ENCODE measurements at regions not wholly inside any gene's neighbourhood (a gene's known extent, or its start where the extent isn't known, plus 50 kb on each side); places are given as distances from the start of the nearest gene placed in this dataset.

DNA sequence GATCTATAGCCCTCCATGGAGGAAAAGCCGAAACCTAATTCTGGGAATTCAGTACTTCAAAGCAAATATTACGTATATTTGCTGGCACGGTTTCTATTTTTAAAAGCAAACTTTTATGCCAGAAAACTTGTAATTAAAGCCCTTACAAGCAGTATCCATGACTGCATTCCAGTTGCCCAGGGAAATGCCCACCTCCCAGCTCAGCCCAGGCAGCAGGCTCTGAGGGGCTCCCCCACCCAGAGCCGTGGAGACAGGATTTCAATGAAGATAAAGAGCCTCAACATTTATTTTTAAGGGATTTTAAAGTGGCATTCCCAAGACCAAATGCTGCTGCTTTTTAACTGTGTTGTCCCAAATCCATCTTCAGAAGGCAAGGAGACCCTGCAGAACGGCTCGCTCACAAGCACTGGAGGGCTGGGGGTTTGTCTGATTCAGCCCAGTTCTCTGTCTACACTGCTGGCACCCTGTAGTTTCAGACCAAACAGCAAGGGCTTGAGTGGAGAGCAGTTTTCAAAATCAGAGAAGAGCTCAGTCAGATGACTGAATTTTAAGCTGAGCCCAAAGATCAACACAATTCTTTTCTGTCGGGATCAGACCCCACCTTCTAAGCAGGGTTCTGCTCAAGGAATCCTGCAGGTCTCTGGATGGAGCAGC, 105.1 kb downstream of the KCNF1 start:
- no peak for DNase-seq (ENCODE audit: low spot score)

DNA sequence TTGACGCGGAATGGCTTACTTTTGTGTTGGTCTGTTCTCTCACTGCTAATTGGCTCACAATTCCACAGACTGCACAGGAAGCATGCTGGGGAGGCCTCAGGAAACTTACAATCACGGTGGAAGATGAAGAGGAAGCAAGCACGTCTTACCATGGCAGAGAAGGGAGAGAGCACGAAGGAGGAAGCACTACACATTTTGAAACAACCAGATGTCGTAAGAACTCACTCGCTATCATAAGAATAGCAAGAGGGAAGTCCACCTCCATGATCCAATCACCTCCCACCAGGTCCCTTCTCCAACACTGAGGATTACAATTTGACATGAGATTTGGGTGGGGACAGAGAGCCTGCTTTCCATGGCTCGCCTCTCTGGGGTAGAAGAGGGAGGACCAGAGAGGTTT, 106.2 kb downstream of the KCNF1 start:
- no peak for DNase-seq (ENCODE audit: low spot score)

DNA sequence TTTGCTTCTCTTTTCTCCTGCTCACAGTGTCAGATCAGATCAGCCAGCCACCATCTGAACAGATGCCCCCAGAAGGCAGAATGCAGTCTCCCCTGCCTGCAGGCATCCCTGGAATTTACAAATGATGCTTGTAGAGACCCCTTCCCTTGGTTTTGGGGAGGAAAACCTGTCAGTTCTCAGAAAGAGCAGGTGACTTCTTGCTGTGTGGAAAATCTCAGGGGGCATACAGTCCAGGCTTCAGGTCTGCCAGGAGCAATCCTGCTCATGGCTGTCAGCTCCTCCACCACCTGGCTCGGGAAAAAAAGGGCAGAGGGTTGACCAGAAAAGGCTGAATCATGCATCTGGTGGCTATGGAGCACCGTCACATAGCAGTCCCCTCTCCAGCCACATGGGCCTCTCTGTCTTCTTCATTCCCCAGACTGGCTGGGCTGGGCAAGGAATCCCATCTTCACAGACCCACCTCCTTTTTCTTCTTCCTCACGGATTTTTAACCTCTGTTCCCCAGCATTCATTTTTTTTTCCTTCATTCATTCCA, 107.0 kb downstream of the KCNF1 start:
- no peak for DNase-seq (ENCODE audit: low spot score)

DNA sequence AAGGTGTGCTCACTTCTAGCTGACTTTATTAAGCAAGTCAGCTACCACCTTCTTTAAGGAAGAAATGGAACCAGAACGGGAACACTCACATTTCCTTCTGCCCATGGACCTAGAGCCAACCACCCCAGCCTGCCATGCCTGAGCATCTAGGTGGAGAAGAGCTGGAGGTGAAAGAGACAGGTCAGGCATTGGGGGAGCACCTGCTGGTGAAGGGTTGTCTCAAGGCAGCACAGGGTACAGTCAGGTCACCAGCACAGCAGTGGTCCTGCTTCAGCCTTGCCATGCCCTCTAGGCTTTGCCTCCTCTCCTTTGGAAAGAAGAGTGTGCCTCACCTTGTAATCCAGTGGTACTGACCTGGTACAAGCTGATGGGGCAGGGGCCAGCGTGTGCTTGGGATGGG, 107.9 kb downstream of the KCNF1 start:
- DNase-seq (ENCODE audit: low spot score) = no peak

DNA sequence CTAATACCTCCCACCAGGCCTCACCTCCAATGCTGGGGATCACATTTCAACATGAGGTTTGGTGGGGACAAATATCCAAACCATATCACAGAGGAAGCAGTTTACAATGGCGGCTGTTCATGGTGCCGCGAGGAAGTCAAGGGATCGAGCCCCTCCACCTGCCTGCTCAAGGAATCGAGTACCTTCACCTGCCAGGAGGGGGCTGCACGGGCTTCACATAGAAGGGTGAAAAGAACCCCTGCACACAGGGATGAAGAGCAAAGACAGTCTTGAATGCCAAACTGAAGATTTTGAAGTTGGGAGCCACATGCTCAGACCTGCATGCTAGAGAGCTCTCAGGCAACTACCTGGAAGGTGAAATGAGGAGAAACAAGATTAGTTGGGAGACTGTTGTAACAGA, 110.3 kb downstream of the KCNF1 start:
- no peak for DNase-seq (ENCODE audit: low spot score)

DNA sequence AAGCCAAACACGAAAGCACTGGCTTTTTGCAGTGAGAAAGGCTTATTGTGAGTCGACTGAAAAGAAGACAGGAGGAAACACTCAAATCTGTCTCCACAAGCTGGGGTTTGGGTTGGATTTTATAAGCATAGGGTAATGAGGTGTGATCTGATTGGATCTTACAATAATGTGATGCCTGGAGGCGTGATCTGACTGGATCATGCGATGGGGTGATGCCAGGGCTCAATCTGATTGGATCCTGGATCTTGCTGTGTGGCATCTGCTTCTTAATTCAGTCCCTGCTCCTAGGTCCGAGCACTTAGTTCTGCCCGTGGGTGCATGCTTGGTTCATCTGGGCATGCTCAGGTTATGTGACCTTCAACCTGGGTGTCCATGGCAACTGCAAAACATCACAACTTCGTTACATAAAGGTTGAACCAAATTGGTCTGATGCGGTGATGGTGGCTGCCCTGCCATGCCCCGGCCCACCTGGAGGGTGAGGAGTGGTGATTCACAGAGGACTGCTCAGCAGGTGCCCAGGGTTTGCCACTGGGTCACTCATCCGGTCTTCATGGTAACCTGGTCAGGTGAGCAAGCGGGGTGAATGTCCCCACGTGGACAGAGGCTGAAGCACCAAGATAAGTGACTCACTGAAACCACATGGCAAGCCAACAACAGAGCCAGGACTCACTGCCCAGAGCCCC, 111.0 kb downstream of the KCNF1 start:
- no peak for DNase-seq (ENCODE audit: low spot score)

DNA sequence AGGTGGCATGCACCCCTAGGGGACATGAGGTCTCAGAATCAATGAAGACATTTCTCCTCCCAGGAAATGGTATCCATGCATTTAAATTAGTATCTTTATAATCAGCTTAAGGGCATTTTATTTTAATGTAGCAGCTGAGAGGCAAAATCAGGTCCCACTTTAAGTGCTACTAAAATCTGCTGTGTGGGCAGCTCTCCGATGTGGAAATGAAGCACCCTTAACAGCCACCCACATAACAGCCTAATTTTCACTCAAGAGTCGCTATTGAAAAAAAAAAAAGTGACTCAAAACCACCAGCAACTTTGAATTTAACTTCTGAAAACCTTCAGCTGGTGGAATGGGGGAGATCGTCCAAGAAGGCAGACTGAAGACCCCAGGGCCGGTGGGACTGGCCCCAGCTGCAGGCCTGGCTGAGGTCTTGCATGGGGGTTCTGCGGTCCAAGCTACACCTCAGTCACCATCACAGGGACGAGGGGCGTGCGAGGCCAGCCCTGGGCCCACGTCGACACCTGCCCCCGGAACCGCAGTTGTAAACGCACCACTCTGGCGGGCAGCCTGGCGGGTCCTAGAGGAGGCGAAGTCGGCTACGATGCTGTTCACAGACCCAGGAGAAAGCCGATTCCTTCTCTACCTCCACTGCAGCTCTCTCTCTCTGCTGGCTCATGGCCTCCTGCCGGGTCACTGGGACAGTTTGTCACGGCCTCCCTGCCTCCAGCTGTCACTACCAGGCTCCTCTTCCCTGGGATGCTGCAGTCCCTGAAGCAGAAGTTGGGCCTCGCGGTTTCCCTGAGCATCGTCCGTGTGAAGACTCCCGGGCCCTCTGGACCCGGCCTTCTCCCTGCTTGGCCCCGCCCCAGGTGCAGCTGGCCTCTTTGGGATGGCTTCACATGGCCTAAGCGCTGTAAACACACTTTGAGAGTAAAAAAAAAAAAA, 111.9 kb downstream of the KCNF1 start:
- no peak for DNase-seq (ENCODE audit: low spot score)

DNA sequence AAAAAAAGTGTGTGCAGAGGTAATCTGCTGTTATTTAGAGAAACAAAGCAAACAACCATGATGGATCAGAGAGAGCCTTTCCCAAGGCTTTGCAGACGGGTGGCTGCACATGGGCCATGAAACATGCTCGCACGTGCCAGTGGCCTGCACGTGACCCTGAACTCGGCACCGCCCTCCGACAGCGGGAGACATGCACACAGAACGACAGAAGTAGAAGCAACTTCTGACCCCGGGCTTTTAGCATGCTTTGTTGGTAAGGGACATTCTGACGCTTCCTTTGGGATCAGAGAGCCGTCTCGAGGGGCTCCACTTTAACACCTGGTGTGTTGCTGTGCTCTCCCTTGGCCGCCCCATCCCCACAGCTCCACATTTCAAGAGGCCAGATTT, 112.5 kb downstream of the KCNF1 start:
- DNase-seq (ENCODE audit: low spot score) = peak; percentile 14

DNA sequence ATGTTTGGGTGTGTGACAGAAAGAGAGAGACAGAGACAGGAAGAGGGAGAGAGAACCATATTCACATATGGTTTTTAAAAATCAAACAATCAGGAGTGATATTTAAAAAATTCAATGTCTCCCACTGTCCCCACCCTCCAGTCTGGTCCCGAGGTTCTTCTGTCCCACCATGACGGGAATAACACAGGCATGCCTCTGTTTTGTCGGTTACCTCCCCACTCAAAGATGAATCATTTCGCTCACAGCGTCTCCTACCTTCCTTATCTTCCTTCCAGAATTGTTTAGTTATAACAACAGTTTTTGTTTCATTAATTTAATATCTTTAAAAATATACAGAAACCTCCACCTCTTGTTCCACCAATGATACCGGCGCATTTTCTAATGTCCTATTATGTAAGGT, 113.0 kb downstream of the KCNF1 start:
- no peak for DNase-seq (ENCODE audit: low spot score)

DNA sequence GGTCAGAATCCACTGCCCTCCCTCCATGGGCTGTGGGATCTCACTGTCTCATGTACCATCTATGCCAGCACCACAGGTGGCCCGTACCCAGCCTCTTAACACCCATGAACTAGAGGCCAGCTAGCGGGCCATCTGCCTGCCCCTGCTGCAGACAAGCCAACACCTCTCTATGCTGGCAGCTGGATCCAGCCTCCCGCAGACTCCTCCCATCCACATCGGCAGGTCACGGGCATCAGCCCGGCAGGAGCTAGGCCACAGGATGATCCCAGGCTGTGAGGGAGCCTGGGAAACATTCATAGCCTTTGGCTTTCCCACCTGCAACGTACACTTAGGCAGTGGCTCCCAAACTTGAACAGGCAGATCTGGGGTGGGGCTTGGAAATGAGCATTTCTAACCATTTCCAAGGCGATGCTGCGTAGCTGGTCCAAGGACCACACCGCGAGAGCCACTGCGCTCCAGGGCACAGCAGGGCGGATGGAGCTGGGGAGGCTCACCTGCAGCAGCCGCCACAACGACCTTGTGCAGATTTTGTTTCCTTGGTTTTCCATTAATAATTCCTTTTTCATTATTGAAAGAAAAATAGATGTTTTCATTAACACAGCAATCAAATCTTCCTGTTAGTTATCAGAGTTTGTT, 114.7 kb downstream of the KCNF1 start:
- DNase-seq (ENCODE audit: low spot score) = no peak

DNA sequence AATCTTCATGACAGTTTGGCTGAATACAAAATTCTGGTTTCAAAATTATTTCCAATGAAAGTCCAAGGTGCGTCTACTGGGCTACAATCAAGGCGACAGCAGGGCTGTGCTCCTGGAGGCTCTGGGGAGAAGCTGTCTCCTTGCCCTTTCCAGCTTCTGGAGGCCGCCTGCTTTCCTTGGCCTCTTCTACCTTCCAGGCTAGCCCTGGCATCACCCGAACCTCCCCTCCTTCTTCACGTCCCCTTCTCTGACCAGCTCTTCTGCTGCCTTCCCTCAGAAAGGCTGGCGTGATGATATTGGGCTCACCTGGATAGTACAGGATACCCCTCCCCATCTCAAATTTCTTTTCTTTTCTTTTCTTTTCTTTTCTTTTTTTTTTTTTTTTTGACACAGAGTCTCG, 115.5 kb downstream of the KCNF1 start:
- no peak for DNase-seq (ENCODE audit: low spot score)

DNA sequence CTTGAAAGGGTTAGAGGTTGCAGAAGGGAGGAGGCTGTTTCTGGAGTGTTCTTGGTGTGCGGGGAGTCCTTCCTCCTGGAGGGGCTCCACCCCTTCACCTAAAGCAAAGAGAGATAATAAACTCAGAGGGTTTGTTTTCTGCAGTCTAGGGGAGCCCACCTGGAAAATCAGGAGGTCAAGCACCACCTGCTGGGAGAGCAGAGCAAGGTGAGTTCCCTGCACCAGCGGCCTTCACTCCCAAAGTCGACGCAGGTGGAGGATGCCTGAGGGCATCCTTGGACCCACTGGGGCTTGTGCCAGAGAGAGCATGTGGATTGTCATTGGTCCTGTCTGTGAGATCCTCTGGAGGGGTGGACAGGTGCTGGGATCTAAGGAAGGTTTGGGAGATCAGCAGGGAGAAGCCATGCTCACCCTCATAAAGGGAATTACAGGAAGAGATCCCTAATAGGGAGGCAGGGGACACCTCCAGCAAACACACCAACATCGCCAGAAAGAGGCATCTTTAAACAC, 116.7 kb downstream of the KCNF1 start:
- no peak for DNase-seq (ENCODE audit: low spot score)

DNA sequence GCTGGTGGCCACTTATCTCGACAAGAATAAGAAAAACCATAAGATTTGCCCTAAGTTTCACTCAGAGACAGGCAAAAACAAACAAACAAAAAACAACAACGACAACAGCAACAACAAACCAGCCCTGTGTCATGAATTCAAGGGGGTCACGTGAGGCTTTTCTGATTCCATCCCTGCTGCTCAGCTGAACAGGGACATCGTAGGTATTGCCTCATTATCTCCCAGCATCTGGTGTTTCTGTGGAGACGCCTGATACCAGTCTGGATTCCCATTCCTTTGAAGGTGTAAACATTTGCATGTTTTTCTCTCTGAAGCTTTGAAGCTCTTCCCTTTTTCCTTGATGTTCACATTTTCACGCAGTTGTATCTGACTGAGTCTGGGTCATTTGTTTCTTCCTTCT, 117.4 kb downstream of the KCNF1 start:
- no peak for DNase-seq (ENCODE audit: low spot score)

DNA sequence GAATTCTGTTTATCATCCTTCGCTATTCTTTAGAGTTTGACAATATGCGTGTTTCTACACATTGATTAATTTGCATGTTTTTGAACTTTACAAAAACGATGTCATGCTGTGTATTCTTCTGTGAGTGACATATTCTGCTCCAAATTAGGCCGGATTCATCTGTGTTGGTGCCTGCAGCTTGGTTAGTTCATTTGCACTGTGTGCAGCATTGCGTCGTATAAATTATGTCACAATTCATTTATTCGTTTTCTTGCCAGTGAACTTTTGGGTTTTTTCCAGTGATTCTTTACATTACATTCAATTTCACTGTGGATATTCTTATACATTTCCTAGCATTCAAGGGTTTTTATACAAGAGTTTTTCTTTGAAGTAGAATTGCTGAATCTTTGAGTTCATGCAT, 118.3 kb downstream of the KCNF1 start:
- no peak for DNase-seq (ENCODE audit: low spot score)

DNA sequence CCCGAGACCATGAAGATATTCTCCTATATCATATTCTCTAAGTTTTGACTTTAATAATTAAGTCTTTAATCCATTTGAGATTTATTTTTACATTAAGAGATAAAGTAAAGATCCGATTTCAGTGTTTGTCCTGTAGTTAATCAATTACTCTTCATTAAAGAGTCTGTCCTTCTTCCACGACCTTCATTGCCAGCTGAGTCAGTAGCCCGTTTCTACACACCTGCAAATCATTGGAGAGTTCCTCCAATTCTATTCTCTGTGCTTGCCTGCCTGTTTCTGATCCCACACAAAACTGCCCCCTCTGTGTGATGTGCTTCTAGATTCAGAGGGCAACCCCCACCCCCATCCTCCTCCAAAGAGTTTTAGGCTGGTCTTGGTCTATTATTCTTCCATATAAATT, 119.2 kb downstream of the KCNF1 start:
- no peak for DNase-seq (ENCODE audit: low spot score)

DNA sequence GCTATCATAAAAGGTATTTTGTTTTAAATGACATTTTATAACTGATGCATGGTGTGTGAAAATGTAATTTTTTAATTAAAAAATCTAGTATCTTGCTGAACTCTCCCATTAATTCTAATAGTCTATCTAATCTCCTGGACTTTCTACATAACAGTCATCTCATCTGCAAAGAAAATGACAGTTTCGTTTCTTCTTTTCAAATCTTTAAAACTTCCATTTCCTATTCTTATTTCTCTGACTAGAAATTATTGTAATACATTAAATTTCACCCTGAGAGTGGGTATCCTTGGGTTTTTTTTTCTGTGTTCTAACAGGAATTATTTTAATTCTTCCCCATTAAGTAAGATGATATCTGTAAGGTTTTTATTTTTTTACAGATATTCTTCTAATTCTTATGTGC, 120.1 kb downstream of the KCNF1 start:
- no peak for DNase-seq (ENCODE audit: low spot score)

DNA sequence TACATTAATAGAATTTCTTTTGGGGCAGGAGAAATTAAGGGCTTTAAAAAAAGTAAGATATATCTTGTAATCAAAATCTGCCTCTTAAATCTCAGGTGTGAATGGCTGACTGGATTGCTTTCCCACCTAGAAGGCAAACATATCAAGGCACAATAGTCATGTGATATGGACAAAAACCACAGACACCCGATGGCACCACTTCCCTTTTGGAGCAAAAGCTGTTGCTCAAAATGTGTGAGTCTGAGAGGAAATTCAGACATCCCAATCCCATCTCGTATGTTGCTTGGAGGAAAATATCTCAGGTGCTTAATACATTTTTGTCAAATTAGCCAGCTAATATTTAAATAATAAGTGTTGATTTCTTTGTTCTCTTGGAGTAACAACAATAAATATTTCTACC, 120.7 kb downstream of the KCNF1 start:
- DNase-seq (ENCODE audit: low spot score) = no peak

DNA sequence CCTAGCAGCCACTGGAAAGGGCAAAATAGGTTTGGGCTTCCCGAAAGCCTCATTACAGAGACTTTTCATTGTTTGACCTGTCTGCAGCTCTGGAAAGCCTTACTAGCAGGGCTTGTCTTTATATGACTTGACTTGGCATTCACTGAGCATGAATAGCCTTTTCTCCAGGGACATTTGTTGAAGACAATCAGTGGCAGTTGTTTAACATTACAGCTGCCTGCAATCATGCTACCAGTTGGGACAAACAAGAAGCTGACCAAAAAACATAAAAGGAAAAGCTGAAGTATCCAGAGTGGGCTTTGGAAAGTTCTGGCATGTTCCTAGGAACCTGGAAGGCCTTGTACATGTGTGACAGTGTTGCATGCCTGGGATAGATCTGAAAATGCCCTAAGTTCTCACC, 121.4 kb downstream of the KCNF1 start:
- no peak for DNase-seq (ENCODE audit: low spot score)

DNA sequence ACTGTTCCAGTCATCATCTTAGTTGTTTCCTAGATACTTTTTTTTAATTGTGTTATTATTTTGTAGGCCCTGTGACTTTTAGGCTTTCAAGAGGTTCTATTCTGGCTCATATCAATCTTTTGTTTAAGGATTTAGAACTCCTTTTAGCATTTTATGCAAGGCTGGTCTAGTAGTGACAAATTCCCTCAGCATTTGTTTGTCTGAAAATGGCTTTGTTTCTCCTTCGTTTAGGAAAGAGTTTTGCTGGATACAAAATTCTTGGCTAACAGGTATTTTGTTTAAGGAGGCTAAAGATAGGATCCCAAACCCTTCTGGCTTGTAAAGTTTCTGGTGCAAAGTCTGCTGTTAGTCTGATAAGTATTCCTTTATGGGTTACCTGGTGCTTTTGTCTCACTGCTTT, 116.6 kb upstream of the SLC66A3 start:
- DNase-seq (ENCODE audit: low spot score) = no peak

DNA sequence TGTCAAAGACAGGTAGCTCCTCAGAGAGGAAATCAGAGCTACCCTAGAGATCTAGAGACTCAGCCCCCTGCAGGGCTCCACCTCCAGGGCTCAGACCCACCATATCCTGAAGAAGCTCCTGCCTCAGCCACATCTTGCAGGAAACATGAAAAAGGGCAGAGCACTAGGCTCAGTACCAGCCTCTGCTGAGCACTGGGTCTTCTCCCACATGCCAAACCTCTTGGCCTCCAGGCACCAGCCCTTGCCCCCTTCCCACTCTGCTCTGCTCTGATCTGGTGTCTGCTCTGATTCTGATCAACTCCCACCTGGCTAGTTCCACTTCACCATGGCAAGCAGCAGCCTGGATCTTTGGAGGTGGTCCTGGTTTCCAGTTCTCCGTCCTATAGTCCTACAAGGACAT, 114.3 kb upstream of the SLC66A3 start:
- DNase-seq (ENCODE audit: low spot score) = no peak

DNA sequence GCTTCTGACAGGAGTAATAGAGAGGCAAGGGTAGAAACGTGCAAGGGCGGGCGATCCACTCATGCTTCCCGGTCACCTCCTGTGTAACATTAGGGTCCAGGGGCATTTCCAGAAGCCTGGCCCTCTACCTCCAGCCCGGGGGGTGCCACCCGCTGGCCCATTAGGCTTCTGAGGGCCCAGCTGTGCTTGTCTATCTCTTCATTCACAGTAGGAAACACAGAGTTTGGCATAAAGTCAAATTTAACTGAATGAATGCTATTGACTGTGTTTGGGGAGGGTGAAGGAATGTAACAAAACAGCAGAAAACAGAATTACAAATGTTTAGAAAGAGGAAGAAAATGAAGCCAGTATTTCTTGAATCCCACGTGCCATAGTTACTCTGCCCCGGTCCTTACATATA, 112.4 kb upstream of the SLC66A3 start:
- no peak for DNase-seq (ENCODE audit: low spot score)

DNA sequence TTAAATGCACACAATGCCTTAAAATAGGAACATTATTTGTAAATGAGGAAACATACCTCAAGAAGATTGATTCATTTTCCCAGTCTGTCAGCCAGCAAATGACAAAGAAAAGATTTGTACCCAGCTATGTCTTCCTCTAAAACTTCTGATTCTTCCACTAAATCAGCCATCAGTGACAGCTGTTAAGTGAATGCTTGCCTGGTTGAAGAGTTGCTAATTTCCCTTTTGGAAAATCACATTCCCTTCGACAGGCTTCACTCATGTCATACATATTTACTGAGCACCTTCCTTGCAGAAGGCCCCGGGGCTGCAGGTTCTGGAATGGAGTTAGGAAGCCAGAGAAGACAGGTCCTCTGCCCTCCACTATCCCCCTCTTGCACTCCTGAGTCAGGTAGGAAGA, 112.0 kb upstream of the SLC66A3 start:
- no peak for DNase-seq (ENCODE audit: low spot score)
